Immature natural killer cell (primary cell): ENCODE measurements at regions not wholly inside any gene's neighbourhood (a gene's known extent, or its start where the extent isn't known, plus 50 kb on each side); places are given as distances from the start of the nearest gene placed in this dataset.

Experiments
- DNase-seq, 3 donors: peaks; one replicate each; pipeline ENCODE4 v3.0.0; 2022; ENCODE audit warnings: mixed read lengths in 1 of 3
- H3K27ac Mint-ChIP-seq, 6 donors: one replicate each; pipeline ENCODE4 v1.8.0; 2020; ENCODE audit warnings: mixed read lengths in 6 of 6, mild to moderate bottlenecking in 5 of 6, inconsistent platforms in 4 of 6, moderate library complexity in 3 of 6
- H3K27me3 Mint-ChIP-seq, 3 donors: one replicate each; pipeline ENCODE4 v1.8.0; 2020 to 2021; ENCODE audit warnings: low read depth in 3 of 3, mild to moderate bottlenecking in 3 of 3, mixed read lengths in 3 of 3, moderate library complexity in 3 of 3, inconsistent platforms in 1 of 3
- H3K36me3 Mint-ChIP-seq, 3 donors: one replicate each; pipeline ENCODE4 v1.8.0; 2020; ENCODE audit warnings: mixed read lengths in 3 of 3, inconsistent platforms in 2 of 3, mild to moderate bottlenecking in 2 of 3
- H3K4me1 Mint-ChIP-seq, 2 donors: one replicate each; pipeline ENCODE4 v1.8.0; 2020; ENCODE audit warnings: inconsistent platforms in 2 of 2, mild to moderate bottlenecking in 2 of 2, mixed read lengths in 2 of 2, moderate library complexity in 1 of 2
- H3K4me3 Mint-ChIP-seq, 5 donors: one replicate each; pipeline ENCODE4 v1.8.0; 2020; ENCODE audit warnings: mild to moderate bottlenecking in 5 of 5, mixed read lengths in 5 of 5, inconsistent platforms in 3 of 5, moderate library complexity in 3 of 5
- H3K9me3 Mint-ChIP-seq, 6 donors: one replicate each; pipeline ENCODE4 v1.8.0; 2020; ENCODE audit warnings: mild to moderate bottlenecking in 6 of 6, mixed read lengths in 6 of 6, inconsistent platforms in 4 of 6, moderate library complexity in 3 of 6

- H3K4me1 Mint-ChIP-seq = peaks cover 5 to 6% of the 10 kb centered on the region in 2 donors
- no peak for DNase-seq
- H3K36me3 Mint-ChIP-seq = peaks cover 0 to 10% (median 0%) of the 10 kb centered on the region in 3 donors
- H3K4me3 Mint-ChIP-seq = no peak overlapping the region
- H3K27ac Mint-ChIP-seq = no peak overlapping the region
- H3K9me3 Mint-ChIP-seq = peaks cover 0 to 3% (median 0%) of the 10 kb centered on the region in 6 donors
- H3K27me3 Mint-ChIP-seq = peaks cover 0 to 2% (median 1%) of the 10 kb centered on the region in 3 donors
Measured at GRCh38 chr7:45977256-45977780, 56.2 kb upstream of the IGFBP3 start.

- Mint-ChIP-seq H3K27me3 (peaks cover 0 to 3% (median 2%) of the 10 kb centered on the region in 3 donors), H3K27ac (no peak overlapping the region), H3K36me3 (peaks cover 0 to 12% (median 0%) of the 10 kb centered on the region in 3 donors), H3K9me3 (peaks cover 0 to 3% (median 0%) of the 10 kb centered on the region in 6 donors), H3K4me3 (no peak overlapping the region), H3K4me1 (peaks cover 5 to 13% of the 10 kb centered on the region in 2 donors)
- no peak for DNase-seq
Measured at GRCh38 chr7:45976485-45976856, 55.4 kb upstream of the IGFBP3 start.

- H3K9me3 Mint-ChIP-seq = peaks cover 0 to 3% (median 0%) of the 10 kb centered on the region in 6 donors
- peaks cover 0 to 14% (median 0%) of the 10 kb centered on the region in 3 donors for H3K36me3 Mint-ChIP-seq
- DNase-seq = no peak
- H3K27ac Mint-ChIP-seq = no peak overlapping the region
- peaks cover 5 to 15% of the 10 kb centered on the region in 2 donors for H3K4me1 Mint-ChIP-seq
- peaks cover 0 to 3% (median 2%) of the 10 kb centered on the region in 3 donors for H3K27me3 Mint-ChIP-seq
- no peak overlapping the region for H3K4me3 Mint-ChIP-seq
Measured at GRCh38 chr7:45975847-45976484, 54.9 kb upstream of the IGFBP3 start.

GRCh38 chr7:45975367-45975766 is 54.3 kb upstream of the IGFBP3 start:
- Mint-ChIP-seq H3K4me1 (peaks cover 5 to 15% of the 10 kb centered on the region in 2 donors), H3K4me3 (no peak overlapping the region), H3K27me3 (peaks cover 0 to 3% (median 2%) of the 10 kb centered on the region in 3 donors), H3K9me3 (peaks cover 0 to 3% (median 0%) of the 10 kb centered on the region in 6 donors), H3K27ac (no peak overlapping the region), H3K36me3 (peaks cover 0 to 10% (median 0%) of the 10 kb centered on the region in 3 donors)
- no peak for DNase-seq

- peaks cover 0 to 3% (median 0%) of the 10 kb centered on the region in 6 donors for H3K9me3 Mint-ChIP-seq
- H3K36me3 Mint-ChIP-seq = peaks cover 0 to 8% (median 0%) of the 10 kb centered on the region in 3 donors
- peaks cover 0 to 3% (median 2%) of the 10 kb centered on the region in 3 donors for H3K27me3 Mint-ChIP-seq
- H3K4me3 Mint-ChIP-seq = no peak overlapping the region
- H3K4me1 Mint-ChIP-seq = peaks cover 5 to 15% of the 10 kb centered on the region in 2 donors
- no peak overlapping the region for H3K27ac Mint-ChIP-seq
- no peak for DNase-seq
Measured at GRCh38 chr7:45974540-45975360, 53.7 kb upstream of the IGFBP3 start.

- Mint-ChIP-seq H3K27me3 (peaks cover 0 to 4% (median 2%) of the 10 kb centered on the region in 3 donors), H3K9me3 (peaks cover 0 to under 1% (median 0%) of the 10 kb centered on the region in 6 donors), H3K36me3 (peaks cover 0 to 4% (median 0%) of the 10 kb centered on the region in 3 donors), H3K27ac (no peak overlapping the region), H3K4me1 (peaks cover 5 to 15% of the 10 kb centered on the region in 2 donors), H3K4me3 (no peak overlapping the region)
- no peak for DNase-seq
Measured at GRCh38 chr7:45973725-45974532, 52.9 kb upstream of the IGFBP3 start.

GRCh38 chr7:45972629-45973312 is 51.7 kb upstream of the IGFBP3 start:
- peaks cover 0 to 2% (median 0%) of the 10 kb centered on the region in 6 donors for H3K9me3 Mint-ChIP-seq
- DNase-seq = no peak
- H3K36me3 Mint-ChIP-seq = peaks cover 0 to 4% (median 0%) of the 10 kb centered on the region in 3 donors
- H3K4me1 Mint-ChIP-seq = peaks cover 5 to 15% of the 10 kb centered on the region in 2 donors
- H3K27me3 Mint-ChIP-seq = peaks cover 0 to 4% (median 2%) of the 10 kb centered on the region in 3 donors
- peak overlapping the region in 2 of 5 donors; percentile 33 to 49 for H3K4me3 Mint-ChIP-seq
- H3K27ac Mint-ChIP-seq = peak overlapping the region in 2 of 6 donors; percentile 30 to 85

- Mint-ChIP-seq H3K4me1 (peaks cover 5 to 15% of the 10 kb centered on the region in 2 donors), H3K36me3 (peaks cover 0 to 4% (median 0%) of the 10 kb centered on the region in 3 donors), H3K27me3 (peaks cover 0 to 5% (median 2%) of the 10 kb centered on the region in 3 donors), H3K4me3 (no peak overlapping the region), H3K9me3 (peaks cover 0 to 2% (median 0%) of the 10 kb centered on the region in 6 donors), H3K27ac (no peak overlapping the region)
- no peak for DNase-seq
Measured at GRCh38 chr7:45971661-45972175, 50.6 kb upstream of the IGFBP3 start.

GRCh38 chr7:45971171-45971570 is 50.1 kb upstream of the IGFBP3 start:
- Mint-ChIP-seq H3K27ac (no peak overlapping the region), H3K4me1 (peaks cover 5 to 15% of the 10 kb centered on the region in 2 donors), H3K27me3 (peaks cover 0 to 7% (median 2%) of the 10 kb centered on the region in 3 donors), H3K4me3 (no peak overlapping the region), H3K9me3 (peaks cover 0 to 2% (median 0%) of the 10 kb centered on the region in 6 donors), H3K36me3 (peaks cover 0 to 4% (median 0%) of the 10 kb centered on the region in 3 donors)
- DNase-seq = no peak
